ENCODE measurements at regions not wholly inside any gene's neighbourhood (a gene's known extent, or its start where the extent isn't known, plus 50 kb on each side); places are given as distances from the start of the nearest gene placed in this dataset.

- TF ChIP-seq, protein P1, sequence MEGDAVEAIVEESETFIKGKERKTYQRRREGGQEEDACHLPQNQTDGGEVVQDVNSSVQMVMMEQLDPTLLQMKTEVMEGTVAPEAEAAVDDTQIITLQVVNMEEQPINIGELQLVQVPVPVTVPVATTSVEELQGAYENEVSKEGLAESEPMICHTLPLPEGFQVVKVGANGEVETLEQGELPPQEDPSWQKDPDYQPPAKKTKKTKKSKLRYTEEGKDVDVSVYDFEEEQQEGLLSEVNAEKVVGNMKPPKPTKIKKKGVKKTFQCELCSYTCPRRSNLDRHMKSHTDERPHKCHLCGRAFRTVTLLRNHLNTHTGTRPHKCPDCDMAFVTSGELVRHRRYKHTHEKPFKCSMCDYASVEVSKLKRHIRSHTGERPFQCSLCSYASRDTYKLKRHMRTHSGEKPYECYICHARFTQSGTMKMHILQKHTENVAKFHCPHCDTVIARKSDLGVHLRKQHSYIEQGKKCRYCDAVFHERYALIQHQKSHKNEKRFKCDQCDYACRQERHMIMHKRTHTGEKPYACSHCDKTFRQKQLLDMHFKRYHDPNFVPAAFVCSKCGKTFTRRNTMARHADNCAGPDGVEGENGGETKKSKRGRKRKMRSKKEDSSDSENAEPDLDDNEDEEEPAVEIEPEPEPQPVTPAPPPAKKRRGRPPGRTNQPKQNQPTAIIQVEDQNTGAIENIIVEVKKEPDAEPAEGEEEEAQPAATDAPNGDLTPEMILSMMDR (IDR thresholded peaks at IDR 0.05) = no peak
- TF ChIP-seq POLR2A (IDR thresholded peaks at IDR 0.05) = no peak
- Histone ChIP-seq H3K4me1 (peaks cover 0 to 11% (median 0%) of the 10 kb centered on the region in 4 donors), H3K36me3 (no peaks in the 10 kb centered on the region), H3K27ac (no peak overlapping the region), H3K9me3 (no peaks in the 10 kb centered on the region), H3K4me3 (no peak overlapping the region), H3K27me3 (no peaks in the 10 kb centered on the region)
- DNase-seq (no peak), ATAC-seq (peak in 3 of 4 donors; percentile 36 to 64 (median 45))
- intact Hi-C loops (cut with DNase I) = no loop called here
These were observed 912.3 kb downstream of the KCNJ2 start for GRCh38 chr17:71081666-71082065.

- Histone ChIP-seq H3K36me3 (no peaks in the 10 kb centered on the region), H3K4me3 (no peak overlapping the region), H3K27me3 (no peaks in the 10 kb centered on the region), H3K27ac (no peak overlapping the region), H3K4me1 (peaks cover 0 to 11% (median 0%) of the 10 kb centered on the region in 4 donors), H3K9me3 (no peaks in the 10 kb centered on the region)
- WGBS (ENCODE audit: insufficient coverage, low coverage, low lambda C conversion rate, missing lambda C conversion rate) = 40% methylated on average over 5 of the region's 5 CpGs
- TF ChIP-seq, protein P1 (IDR thresholded peaks at IDR 0.05) = peak; percentile 27 to 52 (median 48)
- no peak for TF ChIP-seq POLR2A (IDR thresholded peaks at IDR 0.05)
- DNase-seq (peak in 2 of 3 donors; percentile 20 to 57), ATAC-seq (peak; percentile 63 to 72 (median 66))
- intact Hi-C loops (cut with DNase I) = no loop called here
These were observed 914.9 kb downstream of the KCNJ2 start for GRCh38 chr17:71084219-71084618.

DNA sequence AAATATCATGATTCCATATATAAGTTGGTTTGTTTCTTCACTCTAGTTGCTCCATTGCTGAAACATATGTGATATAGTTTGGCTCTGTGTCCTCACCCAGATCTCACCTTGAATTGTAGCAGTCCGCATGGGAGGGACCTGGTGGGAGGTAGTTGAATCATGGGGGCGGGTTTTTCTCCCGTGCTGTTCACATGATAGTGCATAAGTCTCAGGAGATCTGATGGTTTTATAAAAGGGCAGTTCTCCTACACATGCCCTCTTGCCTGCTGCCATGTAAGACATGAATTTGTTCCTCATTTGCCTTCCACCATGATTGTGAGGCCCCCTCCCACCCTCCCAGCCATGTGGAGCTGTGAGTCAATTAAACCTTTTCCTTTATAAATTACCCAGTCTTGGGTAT lies 915.5 kb downstream of the KCNJ2 start:
- no CpG with 5 or more reads among the region's 3 CpGs for WGBS (ENCODE audit: insufficient coverage, low coverage, low lambda C conversion rate, missing lambda C conversion rate)
- no peaks in the 10 kb centered on the region for H3K27me3 ChIP-seq
- H3K36me3 ChIP-seq = no peaks in the 10 kb centered on the region
- TF ChIP-seq, protein P1 (IDR thresholded peaks at IDR 0.05) = no peak
- TF ChIP-seq POLR2A (IDR thresholded peaks at IDR 0.05) = no peak
- peaks cover 0 to 11% (median 0%) of the 10 kb centered on the region in 4 donors for H3K4me1 ChIP-seq
- DNase-seq = no peak
- intact Hi-C loops (cut with DNase I) = no loop called here
- H3K27ac ChIP-seq = no peak overlapping the region
- no peak overlapping the region for H3K4me3 ChIP-seq
- ATAC-seq = no peak
- H3K9me3 ChIP-seq = no peaks in the 10 kb centered on the region

GRCh38 chr17:71085238-71086033 lies 916.1 kb downstream of the KCNJ2 start:
- Histone ChIP-seq H3K4me1 (peaks cover 0 to 11% (median 0%) of the 10 kb centered on the region in 4 donors), H3K27ac (no peak overlapping the region), H3K9me3 (no peaks in the 10 kb centered on the region), H3K27me3 (no peaks in the 10 kb centered on the region), H3K4me3 (no peak overlapping the region), H3K36me3 (no peaks in the 10 kb centered on the region)
- WGBS (ENCODE audit: insufficient coverage, low coverage, low lambda C conversion rate, missing lambda C conversion rate) = 39% methylated on average over 5 of the region's 5 CpGs
- DNase-seq (peak; percentile 53 to 72 (median 53)), ATAC-seq (peak; percentile 93 to 98 (median 94))
- no peak for TF ChIP-seq POLR2A (IDR thresholded peaks at IDR 0.05)
- TF ChIP-seq, protein P1 (IDR thresholded peaks at IDR 0.05) = peak; percentile 51 to 66 (median 57)
- intact Hi-C loops (cut with DNase I) = no loop called here
